ENCODE measurements at regions not wholly inside any gene's neighbourhood (a gene's known extent, or its start where the extent isn't known, plus 50 kb on each side); places are given as distances from the start of the nearest gene placed in this dataset.

- no peak overlapping the region for H3K27ac ChIP-seq
- no peaks in the 10 kb centered on the region for H3K36me3 ChIP-seq
- in situ Hi-C loops (cut with MboI; ENCODE audit: low pct_ligation_motif_present in 1 of 4, low pct_unique_long_range_greater_than_20kb in 1 of 4, low sequenced_read_pairs in 3 of 4): no loop called here
- WGBS, 2 donors (ENCODE audit: low coverage in 1 of 2): 50 to 55% methylated on average over 2 of the region's 2 CpGs
- intact Hi-C loops (cut with DNase I; ENCODE audit: low total_unique reads): no loop called here
- H3K4me1 ChIP-seq: no peaks in the 10 kb centered on the region
- no peaks in the 10 kb centered on the region for H3K9me3 ChIP-seq
- H3K27me3 ChIP-seq: no peaks in the 10 kb centered on the region
- TF ChIP-seq POLR2AphosphoS5 (IDR thresholded peaks at IDR 0.05): no peak
- TF ChIP-seq POLR2A (IDR thresholded peaks at IDR 0.05): no peak
- H3K4me3 ChIP-seq: no peak overlapping the region
- no peak for DNase-seq
Observed at GRCh38 chr18:73099759-73100158, 232.0 kb upstream of the NETO1 start.

GRCh38 chr18:73093687-73094250, 226.0 kb upstream of the NETO1 start:
- Histone ChIP-seq H3K4me3 (no peak overlapping the region), H3K27ac (no peak overlapping the region), H3K4me1 (no peaks in the 10 kb centered on the region), H3K36me3 (no peaks in the 10 kb centered on the region), H3K9me3 (no peaks in the 10 kb centered on the region), H3K27me3 (no peaks in the 10 kb centered on the region)
- in situ Hi-C loops (cut with MboI; ENCODE audit: low pct_ligation_motif_present in 1 of 4, low pct_unique_long_range_greater_than_20kb in 1 of 4, low sequenced_read_pairs in 3 of 4): no loop called here
- no peak for DNase-seq
- TF ChIP-seq CTCF (IDR thresholded peaks at IDR 0.05) (no peak), POLR2A (IDR thresholded peaks at IDR 0.05) (no peak), EP300 (IDR thresholded peaks at IDR 0.05; ENCODE audit: low read depth) (no peak), POLR2AphosphoS5 (IDR thresholded peaks at IDR 0.05) (no peak)
- WGBS, 2 donors (ENCODE audit: low coverage in 1 of 2): 48 to 63% methylated on average over 1 of the region's 1 CpG
- intact Hi-C loops (cut with DNase I; ENCODE audit: low total_unique reads): no loop called here

- Histone ChIP-seq H3K36me3 (no peaks in the 10 kb centered on the region), H3K27ac (no peak overlapping the region), H3K9me3 (no peaks in the 10 kb centered on the region), H3K4me1 (no peaks in the 10 kb centered on the region), H3K4me3 (no peak overlapping the region), H3K27me3 (no peaks in the 10 kb centered on the region)
- TF ChIP-seq POLR2AphosphoS5 (IDR thresholded peaks at IDR 0.05): no peak
- TF ChIP-seq EP300 (IDR thresholded peaks at IDR 0.05; ENCODE audit: low read depth): no peak
- no peak for TF ChIP-seq CTCF (IDR thresholded peaks at IDR 0.05)
- TF ChIP-seq POLR2A (IDR thresholded peaks at IDR 0.05): no peak
- WGBS, 2 donors (ENCODE audit: low coverage in 1 of 2): 70 to 85% methylated on average over 1 of the region's 1 CpG
- in situ Hi-C loops (cut with MboI; ENCODE audit: low pct_ligation_motif_present in 1 of 4, low pct_unique_long_range_greater_than_20kb in 1 of 4, low sequenced_read_pairs in 3 of 4): no loop called here
- intact Hi-C loops (cut with DNase I; ENCODE audit: low total_unique reads): no loop called here
- no peak for DNase-seq
Observed at GRCh38 chr18:73088445-73088844, 220.7 kb upstream of the NETO1 start.

GRCh38 chr18:73087282-73087977, 219.6 kb upstream of the NETO1 start:
- in situ Hi-C loops (cut with MboI; ENCODE audit: low pct_ligation_motif_present in 1 of 4, low pct_unique_long_range_greater_than_20kb in 1 of 4, low sequenced_read_pairs in 3 of 4) (no loop called here), intact Hi-C loops (cut with DNase I; ENCODE audit: low total_unique reads) (no loop called here)
- no peak for DNase-seq
- Histone ChIP-seq H3K27ac (no peak overlapping the region), H3K36me3 (no peaks in the 10 kb centered on the region), H3K9me3 (no peaks in the 10 kb centered on the region), H3K27me3 (no peaks in the 10 kb centered on the region), H3K4me1 (no peaks in the 10 kb centered on the region), H3K4me3 (no peak overlapping the region)
- 74 to 75% methylated on average over 8 of the region's 8 CpGs for WGBS, 2 donors (ENCODE audit: low coverage in 1 of 2)
- no peak for TF ChIP-seq POLR2A (IDR thresholded peaks at IDR 0.05)
- no peak for TF ChIP-seq CTCF (IDR thresholded peaks at IDR 0.05)
- no peak for TF ChIP-seq POLR2AphosphoS5 (IDR thresholded peaks at IDR 0.05)
- no peak for TF ChIP-seq EP300 (IDR thresholded peaks at IDR 0.05; ENCODE audit: low read depth)

Data from transverse colon (tissue), 4 donors.